GM19035 (cell line): ENCODE measurements at regions not wholly inside any gene's neighbourhood (a gene's known extent, or its start where the extent isn't known, plus 50 kb on each side); places are given as distances from the start of the nearest gene placed in this dataset.
"Not testable (repeated sequence)": the region's sequence is repeated elsewhere in the genome, so short reads cannot be mapped to it uniquely, and the experiment has no call there.

Source experiments
- ATAC-seq: cut with Tn5 transposase; IDR thresholded peaks from one replicate; pipeline ENCODE4 v1.9.1; 2021; ENCODE audit not compliant: unreplicated experiment

- no peak for ATAC-seq
These were observed 116.0 kb downstream of the SPP2 start for GRCh38 chr2:234166531-234166930.

- no peak for ATAC-seq
These were observed 114.9 kb downstream of the SPP2 start for GRCh38 chr2:234165421-234165820.

GRCh38 chr2:234164493-234165413, 114.3 kb downstream of the SPP2 start:
- ATAC-seq, result no peak

DNA sequence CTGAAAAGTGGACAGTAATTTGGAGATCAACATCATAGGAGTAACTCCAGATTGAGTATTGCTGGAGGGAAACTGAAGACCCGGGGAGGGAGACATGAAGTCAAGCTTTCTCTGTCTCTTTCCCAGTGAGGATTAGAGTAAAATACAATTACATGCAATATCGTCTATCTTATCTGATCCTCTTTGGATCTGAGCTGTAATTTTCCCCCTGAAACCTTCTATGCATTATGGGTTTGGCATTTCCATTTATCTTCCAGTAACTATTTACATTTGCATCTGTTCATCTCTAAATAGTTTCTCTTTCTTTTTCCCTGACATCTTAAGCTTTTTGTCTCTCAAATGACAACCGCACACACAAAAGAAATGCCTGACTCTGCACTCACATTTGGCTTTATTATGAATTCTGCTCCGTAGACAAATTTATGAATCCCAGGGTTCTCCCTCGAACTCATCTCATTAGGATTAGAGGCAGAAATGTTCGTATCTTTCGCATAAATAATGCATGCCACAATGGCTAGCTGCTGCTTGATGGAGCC, 113.1 kb downstream of the SPP2 start:
- no peak for ATAC-seq

DNA sequence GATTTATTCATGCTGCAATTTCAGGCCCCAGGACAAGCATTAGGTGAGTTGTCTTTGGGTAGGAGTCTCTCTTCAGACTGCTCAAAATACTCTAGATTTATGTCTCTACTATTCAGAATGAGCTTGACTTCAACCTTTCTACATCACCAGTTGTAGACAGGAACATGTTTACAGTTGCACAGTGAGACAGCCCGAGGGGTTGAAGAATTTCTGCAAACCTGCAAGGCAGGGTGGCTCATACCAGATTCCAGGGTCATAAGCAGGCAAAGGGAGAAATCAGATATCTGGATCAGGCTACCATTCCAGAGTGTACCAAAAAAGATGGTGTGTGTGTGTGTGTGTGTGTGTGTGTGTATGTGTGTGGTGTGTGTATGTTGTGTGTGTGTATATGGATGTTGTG, 112.4 kb downstream of the SPP2 start:
- no peak for ATAC-seq

- no peak for ATAC-seq
These were observed 111.4 kb downstream of the SPP2 start for GRCh38 chr2:234161932-234162331.

DNA sequence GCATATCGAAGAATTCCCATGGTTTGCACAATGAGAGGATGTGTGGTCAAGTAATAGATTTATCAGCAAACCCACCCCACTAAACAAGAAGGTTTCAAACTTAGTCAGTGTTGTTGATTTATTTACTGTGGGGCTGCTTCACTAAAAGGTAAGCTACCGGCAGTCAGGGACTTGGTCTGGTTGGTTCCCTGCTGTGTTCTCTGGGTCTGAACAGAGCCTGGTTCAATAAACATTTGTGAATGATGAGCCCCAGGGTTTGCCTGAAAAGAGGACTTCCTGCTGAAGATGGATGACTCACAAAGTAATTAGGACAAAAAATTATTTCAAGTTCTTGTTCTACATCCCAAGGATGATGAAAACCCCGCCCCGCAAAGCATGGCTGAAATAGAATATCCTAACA, 108.3 kb downstream of the SPP2 start:
- no peak for ATAC-seq

DNA sequence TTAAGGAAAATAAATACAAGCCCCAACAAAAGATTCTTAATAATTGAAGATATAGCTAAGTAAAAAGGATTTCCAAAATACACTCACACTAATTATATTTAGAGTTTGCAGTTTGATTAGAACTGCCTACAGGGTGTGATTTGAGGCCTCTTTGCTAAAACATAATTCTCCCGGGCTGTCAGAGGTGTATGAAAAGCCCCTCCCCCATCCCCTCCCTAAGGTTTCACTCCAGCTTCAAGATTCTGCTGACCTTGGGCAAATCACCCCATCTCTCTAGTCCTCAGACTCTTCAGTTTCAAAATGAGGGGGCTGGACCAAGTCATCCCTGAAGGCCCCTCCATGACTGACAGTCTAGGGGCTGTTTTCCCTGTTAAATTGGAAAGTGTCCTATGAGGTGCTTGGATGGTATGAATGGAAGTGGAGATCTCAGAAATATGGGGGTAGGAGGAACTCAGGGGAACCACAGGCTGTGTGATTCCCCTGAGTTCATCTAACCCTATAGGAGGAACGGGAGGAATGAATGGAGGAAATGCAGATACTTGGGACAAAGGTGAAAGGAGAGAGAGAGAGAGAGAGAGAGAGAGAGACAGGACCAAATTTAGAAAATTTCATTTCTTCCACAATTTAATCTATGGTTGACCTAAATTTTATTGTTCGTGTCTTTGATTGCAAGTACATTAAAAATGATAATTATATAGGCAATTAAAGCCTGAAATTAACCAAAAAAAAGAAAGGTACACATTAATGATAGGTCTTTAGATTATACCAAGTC, 107.5 kb downstream of the SPP2 start:
- ATAC-seq, result no peak

GRCh38 chr2:234156326-234156725, 105.8 kb downstream of the SPP2 start:
- ATAC-seq, result no peak

GRCh38 chr2:234152835-234153234, 102.3 kb downstream of the SPP2 start:
- not testable (repeated sequence) for ATAC-seq

DNA sequence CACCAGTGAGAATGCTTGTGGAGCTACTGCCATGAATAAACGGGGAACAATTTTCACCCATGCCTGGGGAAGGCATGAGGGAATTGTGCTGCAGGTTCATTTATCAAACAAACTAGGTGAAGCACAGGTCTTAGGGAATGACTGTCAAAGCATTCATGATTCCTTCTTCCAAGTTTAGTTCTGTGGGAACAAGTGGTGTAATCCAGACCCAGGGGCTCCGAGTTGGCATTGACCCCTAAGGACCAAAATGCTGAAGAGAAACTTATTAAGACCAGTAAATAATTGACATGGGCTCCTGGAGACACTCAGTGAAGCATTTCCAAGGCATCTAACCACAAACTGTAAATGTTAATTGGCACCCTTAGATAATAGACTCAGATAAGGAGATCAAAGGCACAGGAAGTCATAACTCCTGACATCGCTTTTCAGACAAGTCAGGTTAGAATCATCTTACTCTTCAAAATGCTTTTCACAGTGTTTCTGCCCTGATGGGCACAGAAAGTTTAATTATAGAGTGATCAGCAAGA, 96.9 kb downstream of the SPP2 start:
- no peak for ATAC-seq

- ATAC-seq, result no peak
These were observed 95.8 kb downstream of the SPP2 start for GRCh38 chr2:234146087-234146826.

- no peak for ATAC-seq
These were observed 95.0 kb downstream of the SPP2 start for GRCh38 chr2:234145511-234145910.

GRCh38 chr2:234145057-234145456, 94.6 kb downstream of the SPP2 start:
- ATAC-seq, result no peak

DNA sequence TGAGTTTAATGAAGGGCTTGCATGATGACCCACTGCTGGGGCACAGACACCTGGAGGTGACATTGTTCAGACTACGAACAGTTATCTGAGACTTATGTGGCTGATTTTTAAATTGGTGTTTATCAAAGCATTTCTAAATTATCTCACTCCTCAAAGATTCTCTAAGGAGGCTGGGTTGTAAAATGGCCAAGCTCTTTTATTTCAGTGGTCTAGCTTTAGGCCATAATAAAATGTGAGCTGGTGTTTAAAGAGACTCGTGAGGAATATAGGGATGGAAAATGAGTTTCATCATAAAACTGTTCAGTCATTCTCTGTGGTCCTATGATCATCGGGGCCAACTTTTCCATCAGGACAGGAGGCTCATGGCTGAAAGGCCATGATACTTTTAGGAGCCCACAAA, 93.4 kb downstream of the SPP2 start:
- no peak for ATAC-seq

GRCh38 chr2:234142530-234142929, 92.0 kb downstream of the SPP2 start:
- no peak for ATAC-seq

DNA sequence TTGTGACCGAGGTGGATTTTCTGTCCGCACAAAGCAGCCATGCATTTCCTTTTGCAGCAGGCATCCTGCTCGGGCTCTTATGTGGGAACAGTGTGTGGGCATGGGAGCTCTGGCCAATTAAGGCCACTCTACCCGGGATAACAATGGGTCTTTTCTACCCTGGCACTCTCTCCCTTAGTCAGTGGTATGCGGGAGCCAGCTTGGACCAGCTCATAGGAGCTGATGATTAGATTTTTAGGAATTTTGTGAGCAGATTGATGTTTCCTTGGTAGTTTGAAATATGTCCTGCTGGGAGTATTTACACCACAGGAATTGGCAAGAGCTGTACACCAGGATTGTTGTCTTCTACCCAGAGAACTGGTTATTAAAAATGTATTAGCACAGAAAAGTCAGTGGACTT, 89.3 kb downstream of the SPP2 start:
- ATAC-seq, result no peak

GRCh38 chr2:234138836-234139235, 88.3 kb downstream of the SPP2 start:
- ATAC-seq, result no peak

DNA sequence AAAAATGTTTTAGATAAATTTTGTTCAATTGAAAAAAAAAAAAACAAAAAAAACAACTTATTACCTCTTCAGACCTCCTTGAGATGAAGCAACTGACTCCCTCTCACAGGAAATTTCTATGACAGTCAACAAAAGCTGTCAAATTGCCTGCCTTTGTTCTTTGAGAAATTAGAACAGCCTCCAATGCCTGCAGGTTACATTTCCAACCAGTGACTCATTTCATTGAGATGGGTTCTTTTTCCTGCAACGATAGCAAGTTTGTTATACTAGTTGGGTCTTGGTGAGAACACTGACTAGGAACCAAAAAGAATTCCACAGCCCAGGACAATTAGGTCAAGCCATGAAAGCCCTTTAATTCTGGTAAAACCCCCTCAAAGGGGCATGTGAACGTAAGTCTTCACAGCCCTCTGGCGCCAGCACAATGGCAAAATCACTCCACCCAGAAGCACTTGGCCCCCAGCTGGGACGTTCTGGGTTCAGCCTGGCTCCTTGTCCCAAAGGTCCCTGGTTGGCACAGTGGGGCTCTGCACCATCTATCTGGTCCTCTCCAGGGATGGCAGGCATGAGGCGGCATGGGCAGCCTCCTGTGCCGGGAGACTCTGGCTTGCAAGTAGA, 87.0 kb downstream of the SPP2 start:
- no peak for ATAC-seq

- no peak for ATAC-seq
These were observed 86.0 kb downstream of the SPP2 start for GRCh38 chr2:234136461-234136860.
